ENCODE measurements at regions not wholly inside any gene's neighbourhood (a gene's known extent, or its start where the extent isn't known, plus 50 kb on each side); places are given as distances from the start of the nearest gene placed in this dataset.
"Not testable (repeated sequence)": the region's sequence is repeated elsewhere in the genome, so short reads cannot be mapped to it uniquely, and the experiment has no call there.

DNA sequence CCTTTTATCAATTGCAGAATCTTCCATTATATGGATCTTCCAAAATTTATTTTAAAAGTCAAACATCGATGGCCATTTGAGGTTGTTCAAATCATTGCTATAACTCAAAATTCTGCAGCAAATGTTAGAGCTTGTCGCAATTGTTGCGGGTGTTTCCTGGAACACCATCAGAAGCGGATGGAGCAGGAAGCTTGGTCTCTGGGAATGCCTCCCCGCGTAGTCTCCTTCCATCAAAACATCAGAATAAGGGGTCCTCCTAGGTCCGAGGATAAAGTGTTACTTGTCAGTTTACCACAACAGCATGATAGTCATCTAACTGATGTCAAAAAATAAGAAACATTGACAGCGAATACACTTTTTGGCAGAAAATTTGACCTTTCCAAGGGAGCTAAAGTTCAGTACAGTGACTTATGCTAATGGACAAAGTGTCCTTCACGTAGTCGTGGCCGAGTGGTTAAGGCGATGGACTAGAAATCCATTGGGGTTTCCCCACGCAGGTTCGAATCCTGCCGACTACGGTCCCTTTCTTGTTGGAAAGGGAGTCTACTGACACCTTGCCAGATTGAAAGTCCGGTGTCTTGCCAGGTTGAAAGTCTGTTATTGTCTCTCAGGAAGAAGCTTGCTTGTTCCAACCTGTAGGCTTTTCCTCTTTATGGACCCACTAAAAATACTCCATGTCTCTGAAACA, 59.0 kb upstream of the ZNF184 start:
- no peak for DNase-seq

DNA sequence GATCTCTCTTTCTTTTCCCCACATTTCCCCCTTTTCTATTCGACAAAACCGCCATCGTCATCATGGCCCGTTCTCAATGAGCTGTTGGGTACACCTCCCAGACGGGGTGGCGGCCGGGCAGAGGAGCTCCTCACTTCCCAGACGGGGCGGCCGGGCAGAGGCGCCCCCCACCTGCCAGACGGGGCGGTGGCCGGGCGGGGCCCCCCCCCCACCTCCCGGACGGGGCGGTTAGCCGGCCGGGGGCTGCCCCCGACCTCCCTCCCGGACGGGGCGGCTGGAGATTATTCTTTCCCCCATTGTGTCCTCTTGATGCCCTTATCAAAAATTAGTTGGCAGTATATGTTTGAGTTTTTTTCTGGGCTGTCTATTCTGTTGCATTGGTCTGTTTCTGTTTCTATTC, 56.9 kb upstream of the ZNF184 start:
- DNase-seq, result not testable (repeated sequence)

DNA sequence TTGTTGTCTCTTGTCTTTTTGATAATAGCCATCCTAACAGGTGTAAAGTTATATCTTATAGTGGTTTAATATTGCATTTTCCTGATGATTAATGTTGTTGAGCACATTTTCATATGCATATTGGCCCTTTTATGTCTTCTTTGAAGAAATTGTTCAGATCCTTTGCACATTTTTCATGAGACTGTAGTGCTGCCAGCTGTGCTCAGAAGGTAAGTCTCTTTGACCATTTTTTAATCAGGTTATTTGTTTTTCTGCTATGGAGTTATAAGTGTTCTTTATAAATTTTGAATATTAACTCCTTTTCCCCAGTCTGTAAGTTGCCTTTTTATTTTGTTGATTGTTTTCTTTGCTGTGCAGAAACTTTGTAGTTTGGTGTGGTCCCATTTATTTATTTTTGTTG, 55.8 kb upstream of the ZNF184 start:
- no peak for DNase-seq

Measured in suppressor macrophage treated with lipopolysaccharide for 4 hours (primary cell).